Body of pancreas (tissue), 4 donors: ENCODE measurements at regions not wholly inside any gene's neighbourhood (a gene's known extent, or its start where the extent isn't known, plus 50 kb on each side); places are given as distances from the start of the nearest gene placed in this dataset.

Source experiments
- ATAC-seq: fragments of 150-250 bp; one replicate; pipeline ENCODE4 v1.9.1; 2016
- DNase-seq, 4 donors: peaks; one replicate each; pipeline ENCODE4 v3.0.0-alpha.2; 2019
- H3K27ac ChIP-seq, 4 donors: fragments of 200-600 bp; sonication (generic); 1 replicate in 3 of 4; 2 replicates in 1 of 4; pipeline versions ENCODE4 v1.5.1 to v1.6.1; 2016 to 2019; ENCODE audit warnings: mild to moderate bottlenecking in 1 of 4, mixed read lengths in 1 of 4, moderate library complexity in 1 of 4
- H3K27me3 ChIP-seq, 2 donors: fragments of 200-600 bp; sonication (generic); one replicate each; pipeline ENCODE4 v1.6.0; 2016; ENCODE audit warnings: mild to moderate bottlenecking in 1 of 2
- H3K36me3 ChIP-seq, 2 donors: fragments of 200-600 bp; sonication (generic); replicated peaks in 1 of 2; 2 replicates each; pipeline ENCODE4 v1.5.1; 2016; ENCODE audit warnings: low read depth in 2 of 2; ENCODE audit not compliant: insufficient read depth in 1 of 2
- H3K4me1 ChIP-seq: fragments of 200-600 bp; sonication (generic); one replicate; pipeline ENCODE4 v1.6.0; 2016
- H3K4me3 ChIP-seq, 2 donors: fragments of 200-600 bp; sonication (generic); 1 replicate in 1 of 2; 2 replicates in 1 of 2; pipeline ENCODE4 v1.5.1; 2016 to 2019
- H3K9me3 ChIP-seq, 3 donors: fragments of 200-600 bp; sonication (generic); 1 replicate in 2 of 3; 2 replicates in 1 of 3; pipeline ENCODE4 v1.5.1; 2016
- POLR2A ChIP-seq, 3 donors: fragments of 450-650 bp; IDR thresholded peaks; one replicate each; pipeline ENCODE4 v1.6.1; 2016; ENCODE audit warnings: antibody characterized with exemption in 3 of 3, mild to moderate bottlenecking in 2 of 3
- WGBS, 2 donors: methylation state at CpG; one replicate each; pipeline ENCODE4 v1.1.5; 2017; 5-methylcytosine and 5-hydroxymethylcytosine counted together
- intact Hi-C: fragments of 100-400 bp; cut with DNase I; formaldehyde crosslinking; loops from one replicate; pipeline ENCODE4 v1.15.1; 2023
- TF ChIP-seq, protein P1 (sequence below), 7 experiments: fragments of 450-650 bp in 4 of 7; fragments of 200-600 bp in 3 of 7; sonication (generic) in 3 of 7; IDR thresholded peaks; one replicate each; pipeline ENCODE4 v1.5.1; 2016 to 2019; ENCODE audit warnings: antibody characterized with exemption in 7 of 7

DNA sequence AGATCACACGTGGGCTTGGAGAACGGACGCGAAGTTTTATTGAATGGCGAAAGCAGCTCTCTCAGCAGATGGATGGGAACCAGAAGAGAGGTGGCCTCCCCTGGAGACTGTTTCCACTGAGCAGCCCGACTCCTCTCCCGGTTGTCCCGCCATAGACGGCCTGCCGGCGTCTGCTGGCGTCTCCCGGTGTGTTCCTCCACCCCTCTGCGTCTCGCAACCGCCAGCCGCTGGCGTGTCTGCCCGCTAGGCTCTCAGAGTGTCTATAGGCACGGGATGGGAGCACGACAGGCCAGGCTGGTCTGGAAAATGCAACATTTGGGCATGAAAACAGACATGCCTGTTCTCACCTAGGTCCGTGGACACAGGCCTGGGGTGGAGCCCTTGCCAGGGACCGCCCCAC lies 366.7 kb upstream of the SOX11 start:
- ATAC-seq (no peak), DNase-seq (no peak)
- Histone ChIP-seq H3K27ac (no peak overlapping the region), H3K27me3 (no peaks in the 10 kb centered on the region), H3K4me3 (no peak overlapping the region), H3K36me3 (no peaks in the 10 kb centered on the region), H3K9me3 (no peaks in the 10 kb centered on the region), H3K4me1 (no peaks in the 10 kb centered on the region)
- 89 to 93% methylated on average over 20 to 23 of the region's 23 CpGs for WGBS, 2 donors
- intact Hi-C loops = no loop called here
- TF ChIP-seq POLR2A (IDR thresholded peaks at IDR 0.05) = no peak
- TF ChIP-seq, protein P1, sequence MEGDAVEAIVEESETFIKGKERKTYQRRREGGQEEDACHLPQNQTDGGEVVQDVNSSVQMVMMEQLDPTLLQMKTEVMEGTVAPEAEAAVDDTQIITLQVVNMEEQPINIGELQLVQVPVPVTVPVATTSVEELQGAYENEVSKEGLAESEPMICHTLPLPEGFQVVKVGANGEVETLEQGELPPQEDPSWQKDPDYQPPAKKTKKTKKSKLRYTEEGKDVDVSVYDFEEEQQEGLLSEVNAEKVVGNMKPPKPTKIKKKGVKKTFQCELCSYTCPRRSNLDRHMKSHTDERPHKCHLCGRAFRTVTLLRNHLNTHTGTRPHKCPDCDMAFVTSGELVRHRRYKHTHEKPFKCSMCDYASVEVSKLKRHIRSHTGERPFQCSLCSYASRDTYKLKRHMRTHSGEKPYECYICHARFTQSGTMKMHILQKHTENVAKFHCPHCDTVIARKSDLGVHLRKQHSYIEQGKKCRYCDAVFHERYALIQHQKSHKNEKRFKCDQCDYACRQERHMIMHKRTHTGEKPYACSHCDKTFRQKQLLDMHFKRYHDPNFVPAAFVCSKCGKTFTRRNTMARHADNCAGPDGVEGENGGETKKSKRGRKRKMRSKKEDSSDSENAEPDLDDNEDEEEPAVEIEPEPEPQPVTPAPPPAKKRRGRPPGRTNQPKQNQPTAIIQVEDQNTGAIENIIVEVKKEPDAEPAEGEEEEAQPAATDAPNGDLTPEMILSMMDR (IDR thresholded peaks at IDR 0.05) = no peak

DNA sequence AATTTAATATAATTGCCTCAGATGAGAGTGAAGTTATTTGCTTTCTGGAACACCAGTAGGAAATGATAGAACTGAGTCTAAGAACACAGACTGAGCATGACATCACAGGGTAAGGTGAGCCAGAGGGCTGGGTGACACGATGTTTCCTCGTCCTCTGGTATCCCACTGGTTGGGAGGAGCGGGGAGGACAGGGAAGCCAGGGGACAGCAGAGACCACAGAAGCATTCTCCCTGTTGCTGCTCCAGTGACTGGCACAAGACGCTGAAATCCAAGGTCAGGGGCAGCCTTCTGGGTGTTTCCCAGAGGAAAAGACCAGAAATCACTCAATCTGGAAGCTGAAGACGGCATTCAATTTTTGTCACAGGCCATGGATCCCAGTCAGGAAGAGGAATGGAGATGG lies 363.4 kb upstream of the SOX11 start:
- no peak overlapping the region for H3K27ac ChIP-seq
- no peak overlapping the region for H3K4me3 ChIP-seq
- DNase-seq = no peak
- H3K27me3 ChIP-seq = no peaks in the 10 kb centered on the region
- no peak for ATAC-seq
- no peaks in the 10 kb centered on the region for H3K36me3 ChIP-seq
- no peaks in the 10 kb centered on the region for H3K9me3 ChIP-seq
- TF ChIP-seq POLR2A (IDR thresholded peaks at IDR 0.05) = no peak
- TF ChIP-seq, protein P1 (IDR thresholded peaks at IDR 0.05) = no peak
- 33 to 41% methylated on average over 5 of the region's 5 CpGs for WGBS, 2 donors
- no peaks in the 10 kb centered on the region for H3K4me1 ChIP-seq
- intact Hi-C loops = no loop called here

DNA sequence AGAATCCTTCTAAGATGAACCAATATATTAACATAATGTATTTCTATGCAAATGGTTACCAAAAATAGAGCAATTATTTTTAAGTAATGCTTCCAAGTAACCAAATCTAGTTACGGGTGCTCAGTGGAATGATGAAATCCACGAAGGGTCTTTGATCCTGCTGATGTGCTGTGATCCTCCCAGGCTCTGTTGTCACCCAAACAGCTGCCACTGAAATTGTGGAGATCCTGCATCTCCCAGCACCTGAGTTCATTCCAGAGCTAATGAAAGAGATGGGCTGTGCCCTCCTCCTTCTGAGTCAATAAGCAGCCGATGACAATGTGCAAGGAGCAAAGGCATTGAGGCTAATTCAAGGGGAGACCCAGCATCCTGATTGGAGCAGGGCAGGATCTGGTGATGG lies 362.4 kb upstream of the SOX11 start:
- no peaks in the 10 kb centered on the region for H3K4me1 ChIP-seq
- no peak overlapping the region for H3K4me3 ChIP-seq
- ATAC-seq = no peak
- intact Hi-C loops = no loop called here
- DNase-seq = no peak
- H3K27me3 ChIP-seq = no peaks in the 10 kb centered on the region
- H3K27ac ChIP-seq = no peak overlapping the region
- no peak for TF ChIP-seq POLR2A (IDR thresholded peaks at IDR 0.05)
- TF ChIP-seq, protein P1 (IDR thresholded peaks at IDR 0.05) = no peak
- H3K36me3 ChIP-seq = no peaks in the 10 kb centered on the region
- no peaks in the 10 kb centered on the region for H3K9me3 ChIP-seq
- whole genome bisulfite sequencing, 2 donors = 52 to 84% methylated on average over 2 to 3 of the region's 3 CpGs

DNA sequence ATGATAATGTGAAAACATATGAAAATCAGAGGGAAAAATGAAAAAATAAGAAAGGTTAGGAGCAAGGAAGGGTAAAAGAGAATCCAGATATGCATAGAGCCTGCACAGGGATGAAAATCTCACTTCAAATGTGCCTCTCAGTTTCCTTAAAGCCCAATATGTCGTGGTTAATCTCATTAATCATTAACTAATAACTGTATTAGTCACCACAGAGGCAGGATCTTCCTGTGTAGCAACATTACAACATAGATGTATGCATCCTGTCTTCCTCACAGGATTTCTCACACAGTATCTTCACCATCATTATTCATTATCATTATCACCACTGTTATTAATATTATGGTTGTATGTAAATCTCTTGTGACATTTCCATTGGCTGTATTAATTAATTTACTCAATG lies 361.2 kb upstream of the SOX11 start:
- intact Hi-C loops = no loop called here
- 7 to 10% methylated on average over 1 of the region's 1 CpG for whole genome bisulfite sequencing, 2 donors
- no peaks in the 10 kb centered on the region for H3K27me3 ChIP-seq
- DNase-seq = no peak
- no peak for ATAC-seq
- H3K36me3 ChIP-seq = no peaks in the 10 kb centered on the region
- H3K4me3 ChIP-seq = no peak overlapping the region
- TF ChIP-seq, protein P1 (IDR thresholded peaks at IDR 0.05) = no peak
- no peak for TF ChIP-seq POLR2A (IDR thresholded peaks at IDR 0.05)
- no peaks in the 10 kb centered on the region for H3K9me3 ChIP-seq
- H3K4me1 ChIP-seq = no peaks in the 10 kb centered on the region
- H3K27ac ChIP-seq = no peak overlapping the region

DNA sequence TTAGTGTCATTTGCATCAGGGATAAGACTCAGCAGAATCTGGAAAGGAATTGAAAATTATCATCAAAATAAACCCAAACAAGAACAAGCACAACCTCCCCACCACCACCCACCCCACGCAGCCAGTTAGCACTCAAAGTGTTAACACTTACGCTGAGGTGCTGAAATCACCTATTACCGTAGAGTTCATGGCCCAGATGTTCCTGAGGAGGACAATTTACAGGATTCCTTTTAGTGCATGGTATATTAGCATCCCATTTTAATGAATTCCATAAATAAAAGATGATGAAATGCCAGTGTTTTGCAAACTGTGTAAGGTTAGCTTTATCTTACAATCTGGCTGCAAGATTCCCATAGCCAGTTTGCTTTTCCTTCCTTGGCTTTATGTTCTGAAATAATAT lies 359.3 kb upstream of the SOX11 start:
- Histone ChIP-seq H3K4me1 (no peaks in the 10 kb centered on the region), H3K27me3 (no peaks in the 10 kb centered on the region), H3K36me3 (no peaks in the 10 kb centered on the region), H3K27ac (no peak overlapping the region), H3K9me3 (no peaks in the 10 kb centered on the region), H3K4me3 (no peak overlapping the region)
- no peak for DNase-seq
- 64 to 71% methylated on average over 3 of the region's 3 CpGs for WGBS, 2 donors
- intact Hi-C loops = no loop called here
- TF ChIP-seq, protein P1 (IDR thresholded peaks at IDR 0.05) = no peak
- TF ChIP-seq POLR2A (IDR thresholded peaks at IDR 0.05) = no peak
- no peak for ATAC-seq
